ENCODE measurements at regions not wholly inside any gene's neighbourhood (a gene's known extent, or its start where the extent isn't known, plus 50 kb on each side); places are given as distances from the start of the nearest gene placed in this dataset.
"Not testable (repeated sequence)": the region's sequence is repeated elsewhere in the genome, so short reads cannot be mapped to it uniquely, and the experiment has no call there.

DNA sequence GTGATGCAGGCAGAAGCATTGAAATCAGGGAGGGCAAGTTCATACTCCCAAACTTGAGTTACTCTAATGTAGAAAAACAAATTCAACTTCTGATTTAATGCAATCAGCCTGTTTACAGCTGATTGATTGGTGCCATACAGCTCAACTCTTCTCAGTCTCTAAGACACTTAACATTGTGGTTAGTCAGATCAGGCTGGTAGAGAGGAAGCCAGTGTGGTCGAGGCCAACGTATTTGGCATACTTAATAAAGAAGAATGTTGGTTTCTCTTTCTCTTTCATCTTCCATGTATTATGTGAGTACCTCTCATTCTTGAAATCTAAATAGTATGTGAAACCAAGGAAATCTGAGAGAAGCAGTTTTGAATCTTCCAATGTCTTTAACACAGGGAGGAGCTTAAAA, 255.0 kb upstream of the SLITRK1 start:
- in situ Hi-C loops (cut with MboI; ENCODE audit: low sequenced_read_pairs), result no loop called here

GRCh38 chr13:84136582-84136981, 254.3 kb upstream of the SLITRK1 start:
- in situ Hi-C loops (cut with MboI; ENCODE audit: low sequenced_read_pairs), result no loop called here

GRCh38 chr13:84132491-84132890, 250.2 kb upstream of the SLITRK1 start:
- in situ Hi-C loops (cut with MboI; ENCODE audit: low sequenced_read_pairs), result no loop called here

GRCh38 chr13:84131249-84131648, 249.0 kb upstream of the SLITRK1 start:
- in situ Hi-C loops (cut with MboI; ENCODE audit: low sequenced_read_pairs), result no loop called here

DNA sequence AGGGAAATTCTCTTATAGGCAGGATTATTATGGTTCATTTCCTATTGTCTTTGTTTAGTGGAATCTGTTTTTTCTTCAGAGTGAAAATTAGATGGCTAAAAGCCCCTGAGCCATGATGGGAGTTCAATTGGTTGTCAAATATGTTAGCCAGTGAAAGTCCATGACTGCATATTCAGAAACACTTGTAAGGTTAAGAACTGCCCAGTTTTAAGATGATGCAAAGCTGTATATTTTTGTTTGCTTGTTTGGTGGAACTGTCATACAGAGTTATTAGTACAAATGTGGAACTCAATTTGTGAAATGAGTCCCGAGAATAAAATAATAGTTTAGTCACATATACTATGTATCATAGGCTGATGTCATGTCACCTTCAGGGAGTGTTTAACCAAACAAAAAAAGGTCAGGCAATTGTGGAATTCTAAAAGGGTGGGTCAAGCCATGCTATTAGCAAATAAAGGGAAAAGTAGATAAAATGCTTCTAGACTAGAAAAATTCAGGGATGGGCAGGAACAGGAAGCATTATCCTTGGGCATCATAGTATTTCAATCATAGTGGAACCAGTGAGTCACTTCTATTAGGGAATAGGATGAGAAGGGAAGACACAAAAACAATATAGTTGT, 248.3 kb upstream of the SLITRK1 start:
- in situ Hi-C loops (cut with MboI; ENCODE audit: low sequenced_read_pairs), result no loop called here

DNA sequence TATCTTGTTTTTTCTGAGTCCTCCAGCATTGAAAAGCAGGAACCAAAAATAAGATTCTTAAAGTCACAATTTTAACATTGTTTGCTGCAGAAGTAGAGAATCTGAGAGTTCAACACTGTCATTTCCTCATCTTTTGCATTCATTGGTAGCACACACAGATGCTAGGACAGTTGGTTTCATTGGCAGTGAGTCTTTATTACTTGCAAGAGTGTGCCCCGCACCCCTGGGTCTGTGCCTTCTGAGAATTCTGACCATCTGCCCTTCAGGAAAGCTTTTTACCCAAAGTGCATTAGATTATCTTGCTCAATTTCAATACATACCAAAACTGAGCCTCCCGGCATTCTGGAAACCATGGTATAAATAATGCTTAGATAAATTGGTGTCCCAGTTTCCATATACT, 247.7 kb upstream of the SLITRK1 start:
- in situ Hi-C loops (cut with MboI; ENCODE audit: low sequenced_read_pairs), result no loop called here

DNA sequence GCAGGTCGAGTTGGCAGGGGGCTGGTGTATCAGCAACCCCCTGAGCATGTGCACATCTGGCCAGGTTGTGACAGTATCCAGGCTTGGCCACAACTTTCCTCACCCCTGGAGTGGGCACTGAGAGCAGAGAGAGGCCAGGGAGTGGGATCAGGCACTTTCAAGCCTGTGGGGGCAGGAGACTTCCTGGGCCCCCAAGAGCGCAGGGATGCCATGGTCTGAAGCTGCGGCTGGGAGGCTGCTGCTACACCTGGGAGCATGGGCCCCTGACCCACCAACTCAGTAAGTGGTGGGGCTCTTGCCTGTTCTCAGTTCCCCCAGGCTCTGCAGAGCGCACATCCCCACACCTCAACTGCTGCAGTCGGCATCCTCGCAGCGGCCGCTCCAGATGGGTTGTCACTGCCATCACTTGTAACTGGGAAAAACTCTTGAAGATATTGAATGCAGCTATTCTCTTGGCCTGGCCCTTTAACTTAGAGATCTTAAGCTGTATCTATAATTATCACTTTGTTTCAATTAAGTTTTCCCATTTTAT, 245.4 kb upstream of the SLITRK1 start:
- in situ Hi-C loops (cut with MboI; ENCODE audit: low sequenced_read_pairs), result no loop called here

DNA sequence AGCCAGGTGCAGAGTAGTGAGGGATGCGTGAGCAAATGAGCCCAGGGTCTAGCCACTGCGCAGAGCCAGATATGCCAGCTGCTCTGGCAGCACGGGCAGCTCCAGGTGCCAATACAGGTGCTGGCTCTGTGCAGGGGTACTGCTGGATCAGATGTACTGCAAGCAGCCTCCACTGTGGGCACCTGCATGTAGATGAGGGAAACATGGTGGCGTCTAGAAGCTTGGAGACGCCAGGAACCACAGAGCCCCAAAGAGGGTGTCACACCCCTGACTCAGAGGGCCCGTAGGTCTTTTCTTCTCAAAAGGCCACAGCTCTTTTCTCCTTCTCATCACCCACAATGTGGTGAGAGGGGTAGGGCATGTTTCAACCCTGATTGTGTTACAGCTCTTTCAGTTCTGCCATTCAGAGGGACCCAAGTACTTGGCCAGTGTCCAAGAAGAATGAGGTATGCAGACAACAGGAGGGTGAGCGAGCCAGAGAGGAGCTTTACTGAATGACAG, 244.4 kb upstream of the SLITRK1 start:
- in situ Hi-C loops (cut with MboI; ENCODE audit: low sequenced_read_pairs), result no loop called here

- in situ Hi-C loops (cut with MboI; ENCODE audit: low sequenced_read_pairs), result no loop called here
These were observed 239.2 kb upstream of the SLITRK1 start for GRCh38 chr13:84121456-84121855.

DNA sequence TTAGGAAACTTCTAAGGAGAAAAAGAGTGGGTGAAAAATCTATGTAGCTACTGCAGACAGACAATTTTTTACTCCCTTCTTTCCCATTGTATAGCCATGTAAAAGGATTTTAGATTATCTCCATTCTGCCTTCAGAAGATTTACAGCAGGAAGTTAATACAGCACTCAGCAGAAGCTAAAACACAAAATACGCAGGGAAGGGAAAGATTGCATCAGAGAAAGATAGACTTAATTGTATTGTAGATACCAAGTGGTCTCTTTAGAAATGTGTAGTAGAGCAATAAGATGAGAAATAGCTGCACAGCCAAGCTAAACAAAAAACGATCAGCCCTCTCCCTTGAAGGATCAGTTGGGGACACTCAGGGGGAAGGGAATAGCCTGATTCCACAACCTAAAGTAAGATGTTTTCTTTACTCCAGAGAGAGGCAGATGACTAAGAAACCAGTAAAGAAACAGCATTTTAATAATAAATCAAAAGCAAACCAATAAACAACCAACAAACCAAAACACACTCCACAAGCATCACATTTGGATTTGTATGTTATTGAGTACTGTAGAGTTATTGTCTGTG, 236.7 kb upstream of the SLITRK1 start:
- in situ Hi-C loops (cut with MboI; ENCODE audit: low sequenced_read_pairs), result no loop called here

GRCh38 chr13:84098273-84098672, 216.0 kb upstream of the SLITRK1 start:
- in situ Hi-C loops (cut with MboI; ENCODE audit: low sequenced_read_pairs), result no loop called here

DNA sequence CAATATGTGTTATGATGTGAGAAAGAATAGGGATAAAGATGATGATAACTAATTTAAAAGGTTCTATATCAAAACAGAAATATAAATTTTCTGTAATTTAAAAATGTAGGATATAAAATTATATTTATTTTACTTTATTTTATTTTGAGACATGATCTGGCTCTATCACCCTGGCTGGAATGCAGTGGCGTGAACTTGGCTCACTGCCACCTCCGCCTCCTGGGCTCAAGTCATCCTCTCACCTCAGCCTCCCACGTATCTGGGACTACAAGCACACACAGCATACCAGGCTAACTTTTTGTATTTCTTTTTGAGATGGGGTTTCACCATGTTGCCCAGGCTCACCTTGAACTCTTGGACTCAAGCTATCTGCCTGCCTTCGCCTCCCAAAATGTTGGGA, 214.9 kb upstream of the SLITRK1 start:
- in situ Hi-C loops (cut with MboI; ENCODE audit: low sequenced_read_pairs), result no loop called here

GRCh38 chr13:84096216-84096615, 213.9 kb upstream of the SLITRK1 start:
- in situ Hi-C loops (cut with MboI; ENCODE audit: low sequenced_read_pairs), result no loop called here

- in situ Hi-C loops (cut with MboI; ENCODE audit: low sequenced_read_pairs), result no loop called here
These were observed 206.7 kb upstream of the SLITRK1 start for GRCh38 chr13:84088996-84089395.

DNA sequence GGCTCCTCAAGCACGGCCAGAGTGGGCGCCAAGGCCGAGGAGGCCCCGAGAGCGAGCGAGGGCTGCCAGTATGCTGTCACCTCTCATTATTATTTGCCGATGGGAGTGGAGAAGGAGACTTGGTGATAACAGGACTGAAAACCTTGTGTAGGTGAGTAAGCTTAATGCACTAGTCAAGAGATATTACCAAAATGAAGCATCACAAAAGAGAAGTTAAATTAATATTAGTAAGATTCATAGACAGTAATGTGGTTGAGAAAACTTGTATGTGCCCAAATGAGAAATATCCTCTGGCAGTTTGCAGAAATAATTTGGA, 204.5 kb upstream of the SLITRK1 start:
- in situ Hi-C loops (cut with MboI; ENCODE audit: low sequenced_read_pairs), result no loop called here

DNA sequence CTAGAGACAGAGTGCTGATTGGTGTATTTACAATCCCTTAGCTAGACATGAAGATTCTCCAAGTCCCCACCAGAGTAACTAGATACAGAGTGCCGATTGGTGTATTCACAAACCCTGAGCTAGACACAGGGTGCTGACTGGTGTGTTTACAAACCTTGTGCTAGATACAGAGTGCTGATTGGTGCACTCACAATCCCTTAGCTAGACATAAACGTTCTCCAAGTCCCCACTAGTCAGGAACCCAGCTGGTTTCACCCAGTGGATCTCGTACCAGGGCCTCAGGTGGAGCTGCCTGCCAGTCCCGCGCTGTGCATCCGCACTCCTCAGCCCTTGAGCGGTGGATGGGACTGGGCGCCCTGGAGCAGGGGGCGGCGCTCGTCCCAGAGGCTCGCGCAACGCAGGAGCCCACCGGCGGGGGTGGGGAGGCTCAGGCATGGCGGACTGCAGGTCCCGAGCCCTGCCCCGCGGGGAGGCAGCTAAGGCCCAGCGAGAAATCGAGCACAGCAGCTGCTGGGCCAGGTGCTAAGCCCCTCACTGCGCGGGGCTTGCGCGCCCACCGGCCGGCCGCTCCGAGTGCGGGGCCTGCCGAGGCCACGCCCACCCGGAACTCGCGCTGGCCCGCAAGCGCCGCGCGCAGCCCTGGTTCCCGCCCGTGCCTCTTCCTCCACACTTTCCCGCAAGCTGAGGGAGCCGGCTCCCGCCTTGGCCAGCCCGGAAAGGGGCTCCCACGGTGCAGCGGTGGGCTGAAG, 204.0 kb upstream of the SLITRK1 start:
- in situ Hi-C loops (cut with MboI; ENCODE audit: low sequenced_read_pairs), result not testable (repeated sequence)

GRCh38 chr13:84082462-84082861, 200.2 kb upstream of the SLITRK1 start:
- in situ Hi-C loops (cut with MboI; ENCODE audit: low sequenced_read_pairs), result no loop called here

- in situ Hi-C loops (cut with MboI; ENCODE audit: low sequenced_read_pairs), result no loop called here
These were observed 198.7 kb upstream of the SLITRK1 start for GRCh38 chr13:84080748-84081530.

GRCh38 chr13:84077271-84077670, 195.0 kb upstream of the SLITRK1 start:
- in situ Hi-C loops (cut with MboI; ENCODE audit: low sequenced_read_pairs), result no loop called here

DNA sequence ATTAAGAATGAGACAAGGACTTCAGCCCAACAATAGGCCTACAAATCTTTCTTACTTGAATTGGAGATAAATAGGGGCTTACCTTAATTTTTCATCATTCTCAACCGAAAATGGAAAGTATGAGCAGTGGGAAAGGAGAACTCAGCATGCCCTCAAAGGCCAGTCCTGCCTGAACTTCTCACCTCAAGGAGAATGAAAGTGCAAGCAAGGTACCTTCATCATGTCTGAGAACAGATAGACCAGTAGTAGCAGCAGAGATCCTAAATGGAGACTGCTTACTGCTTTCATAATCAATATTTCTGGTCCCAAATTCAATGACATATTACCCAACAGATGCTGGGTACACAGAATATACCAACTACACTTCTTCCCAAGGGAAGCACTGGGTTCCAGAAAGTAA, 194.0 kb upstream of the SLITRK1 start:
- in situ Hi-C loops (cut with MboI; ENCODE audit: low sequenced_read_pairs), result no loop called here

DNA sequence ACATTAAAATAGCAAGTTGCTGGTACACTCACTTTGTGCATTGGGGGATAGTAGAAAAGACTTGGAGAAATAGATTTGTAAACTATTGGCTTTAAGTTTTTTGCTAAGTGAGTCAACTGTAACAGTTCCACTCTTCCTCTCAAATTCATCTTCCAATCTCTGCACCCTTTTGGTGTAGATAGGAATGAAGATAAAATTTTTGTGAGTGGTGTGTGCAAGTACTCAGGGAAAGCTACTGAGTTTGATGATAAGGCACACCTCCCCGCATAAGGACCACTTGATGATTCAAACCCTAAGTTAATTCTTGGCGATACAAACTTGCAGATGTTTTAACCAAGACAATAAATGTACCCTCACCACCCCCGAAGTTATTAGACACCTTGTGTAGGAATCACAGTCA, 168.3 kb upstream of the SLITRK1 start:
- in situ Hi-C loops (cut with MboI; ENCODE audit: low sequenced_read_pairs), result no loop called here
